ENCODE measurements at regions not wholly inside any gene's neighbourhood (a gene's known extent, or its start where the extent isn't known, plus 50 kb on each side); places are given as distances from the start of the nearest gene placed in this dataset.

GRCh38 chr4:35872273-35872672 lies 372.0 kb downstream of the ARAP2 start:
- no peak for TF ChIP-seq MAX (IDR thresholded peaks at IDR 0.05)
- no peak for TF ChIP-seq FOSL1 (IDR thresholded peaks at IDR 0.05; ENCODE audit: low read depth)
- no peak for TF ChIP-seq EGR1 (IDR thresholded peaks at IDR 0.05; ENCODE audit: low read depth)
- no peak for TF ChIP-seq POLR2A (IDR thresholded peaks at IDR 0.05; ENCODE audit: borderline replicate concordance, extremely low read depth, insufficient read depth, insufficient read length)
- no peak for TF ChIP-seq CTCF (IDR thresholded peaks at IDR 0.05 in 2 of 3, conservative IDR thresholded peaks at IDR 0.05 in 1 of 3; ENCODE audit: borderline replicate concordance in 1 of 3, insufficient read depth in 1 of 3, low read depth in 2 of 3, low read length in 2 of 3)
- TF ChIP-seq RAD21 (IDR thresholded peaks at IDR 0.05; ENCODE audit: low read depth), result no peak
- no peak for TF ChIP-seq EZH2 (IDR thresholded peaks at IDR 0.05)
- no peak for TF ChIP-seq ZNF274 (IDR thresholded peaks at IDR 0.05; ENCODE audit: low read depth, low read length)
- no peak for TF ChIP-seq ZBTB33 (IDR thresholded peaks at IDR 0.05; ENCODE audit: extremely low read depth, insufficient replicate concordance, low read length)
- TF ChIP-seq ATF3 (IDR thresholded peaks at IDR 0.05), result no peak

All from HCT116 (cell line).